Gastrocnemius medialis (tissue), 4 donors: ENCODE measurements at regions not wholly inside any gene's neighbourhood (a gene's known extent, or its start where the extent isn't known, plus 50 kb on each side); places are given as distances from the start of the nearest gene placed in this dataset.

ENCODE experiments used
- ATAC-seq, 2 donors: fragments of 150-250 bp; one replicate each; pipeline ENCODE4 v1.9.1; 2016
- DNase-seq, 2 donors: peaks; one replicate each; pipeline ENCODE4 v3.0.0-alpha.2; 2019
- H3K27ac ChIP-seq, 4 donors: fragments of 200-600 bp; sonication (generic); 1 replicate in 1 of 4; 2 replicates in 3 of 4; pipeline ENCODE4 v1.5.1; 2016 to 2018; ENCODE audit warnings: mild to moderate bottlenecking in 2 of 4, moderate library complexity in 1 of 4
- H3K27me3 ChIP-seq, 3 donors: fragments of 200-600 bp; sonication (generic) in 2 of 3; 1 replicate in 1 of 3; 2 replicates in 2 of 3; pipeline versions ENCODE4 v1.5.1 to v1.6.0; 2016 to 2019; ENCODE audit warnings: mild to moderate bottlenecking in 1 of 3, moderate library complexity in 1 of 3
- H3K36me3 ChIP-seq, 2 donors: fragments of 200-600 bp; sonication (generic) in 1 of 2; one replicate each; pipeline ENCODE4 v1.5.1; 2017 to 2018
- H3K4me1 ChIP-seq, 2 donors: fragments of 200-600 bp; sonication (generic) in 1 of 2; one replicate each; pipeline ENCODE4 v1.5.1; 2016 to 2017; ENCODE audit warnings: mild to moderate bottlenecking in 2 of 2
- H3K4me3 ChIP-seq, 4 donors: fragments of 200-600 bp; sonication (generic) in 3 of 4; 1 replicate in 1 of 4; 2 replicates in 3 of 4; pipeline ENCODE4 v1.5.1; 2016 to 2019; ENCODE audit warnings: mild to moderate bottlenecking in 2 of 4
- H3K9me3 ChIP-seq, 3 donors: fragments of 200-600 bp; sonication (generic) in 2 of 3; 1 replicate in 1 of 3; 2 replicates in 2 of 3; pipeline ENCODE4 v1.5.1; 2016 to 2019
- POLR2A ChIP-seq, 2 donors: fragments of 450-650 bp; IDR thresholded peaks; one replicate each; pipeline ENCODE4 v1.6.1; 2017; ENCODE audit warnings: antibody characterized with exemption in 2 of 2, mild to moderate bottlenecking in 2 of 2, moderate library complexity in 2 of 2
- in situ Hi-C, 4 donors: fragments of 200-750 bp; cut with MboI; loops; one replicate each; pipeline versions ENCODE4 v1.15.0 to v1.8.0; 2017; ENCODE audit warnings: low sequenced_read_pairs in 4 of 4
- intact Hi-C: fragments of 100-400 bp; cut with DNase I; formaldehyde crosslinking; loops from one replicate; pipeline ENCODE4 v1.15.1; 2023; ENCODE audit warnings: low total_unique reads
- TF ChIP-seq, protein P1 (sequence below), 5 experiments: fragments of 450-650 bp in 3 of 5; fragments of 200-600 bp in 2 of 5; sonication (generic) in 2 of 5; IDR thresholded peaks in 4 of 5; conservative IDR thresholded peaks in 1 of 5; 1 replicate in 4 of 5; 2 replicates in 1 of 5; pipeline ENCODE4 v1.5.1; 2016 to 2019; ENCODE audit warnings: antibody characterized with exemption in 5 of 5, mild to moderate bottlenecking in 3 of 5, moderate library complexity in 3 of 5

DNA sequence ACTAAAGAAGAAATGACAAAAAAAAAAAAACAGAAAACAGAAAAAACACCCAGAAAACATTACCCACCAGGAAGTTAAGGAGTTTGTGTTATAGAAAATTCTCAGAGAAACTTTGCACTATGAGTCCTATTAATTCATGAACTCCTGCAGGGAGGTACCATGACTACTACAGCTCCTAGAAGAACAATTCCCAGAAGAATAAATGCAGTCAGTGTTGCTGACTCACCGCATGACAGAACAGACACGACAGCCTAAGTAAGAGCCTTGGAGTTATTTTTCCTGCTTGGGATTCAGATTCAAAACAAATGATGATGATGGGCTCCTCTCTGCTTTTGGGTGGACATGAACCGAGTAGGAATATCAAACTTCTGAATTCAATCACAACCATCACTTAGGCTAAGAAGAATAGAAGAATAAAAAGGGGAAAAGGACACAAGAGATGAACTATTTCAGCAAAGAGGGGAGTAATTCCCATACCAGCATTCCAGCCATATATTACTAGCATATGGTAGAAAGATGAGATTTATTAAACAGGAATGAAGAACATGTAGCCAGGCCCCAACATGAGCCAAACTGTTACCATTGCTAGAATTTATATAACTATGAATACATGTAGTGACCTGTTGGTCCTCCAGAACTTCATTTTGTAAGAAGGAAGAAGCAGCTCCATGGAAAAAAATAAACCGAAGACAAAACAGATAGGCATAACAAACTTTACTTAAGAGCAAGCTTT is 209.6 kb upstream of the PDE4D start:
- ATAC-seq, result no peak
- Histone ChIP-seq H3K36me3 (no peaks in the 10 kb centered on the region), H3K27ac (no peak overlapping the region)

DNA sequence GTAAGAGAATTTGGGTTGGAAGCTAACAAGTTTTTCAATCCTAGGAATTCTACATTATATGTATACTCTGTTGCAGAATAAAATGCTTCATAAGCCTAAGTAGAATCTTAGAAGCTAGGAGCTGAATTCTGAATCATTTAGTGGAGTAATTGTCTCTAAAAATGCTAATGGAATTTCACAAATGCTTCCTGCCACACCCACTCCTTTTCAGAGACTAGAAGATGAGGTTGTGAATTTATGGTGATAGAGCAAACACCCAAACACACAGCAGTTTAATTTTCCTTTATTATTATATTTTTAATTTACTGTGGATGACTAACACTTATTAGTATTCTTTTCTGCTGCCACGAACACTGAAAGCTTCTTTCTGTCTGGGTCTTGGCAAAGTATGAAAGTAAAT is 208.0 kb upstream of the PDE4D start:
- in situ Hi-C loops (no loop called here), intact Hi-C loops (no loop called here)
- no peak overlapping the region for H3K27ac ChIP-seq
- no peaks in the 10 kb centered on the region for H3K9me3 ChIP-seq
- H3K4me1 ChIP-seq, result no peaks in the 10 kb centered on the region
- ATAC-seq (no peak), DNase-seq (no peak)
- TF ChIP-seq POLR2A (IDR thresholded peaks at IDR 0.05), result no peak
- TF ChIP-seq, protein P1, sequence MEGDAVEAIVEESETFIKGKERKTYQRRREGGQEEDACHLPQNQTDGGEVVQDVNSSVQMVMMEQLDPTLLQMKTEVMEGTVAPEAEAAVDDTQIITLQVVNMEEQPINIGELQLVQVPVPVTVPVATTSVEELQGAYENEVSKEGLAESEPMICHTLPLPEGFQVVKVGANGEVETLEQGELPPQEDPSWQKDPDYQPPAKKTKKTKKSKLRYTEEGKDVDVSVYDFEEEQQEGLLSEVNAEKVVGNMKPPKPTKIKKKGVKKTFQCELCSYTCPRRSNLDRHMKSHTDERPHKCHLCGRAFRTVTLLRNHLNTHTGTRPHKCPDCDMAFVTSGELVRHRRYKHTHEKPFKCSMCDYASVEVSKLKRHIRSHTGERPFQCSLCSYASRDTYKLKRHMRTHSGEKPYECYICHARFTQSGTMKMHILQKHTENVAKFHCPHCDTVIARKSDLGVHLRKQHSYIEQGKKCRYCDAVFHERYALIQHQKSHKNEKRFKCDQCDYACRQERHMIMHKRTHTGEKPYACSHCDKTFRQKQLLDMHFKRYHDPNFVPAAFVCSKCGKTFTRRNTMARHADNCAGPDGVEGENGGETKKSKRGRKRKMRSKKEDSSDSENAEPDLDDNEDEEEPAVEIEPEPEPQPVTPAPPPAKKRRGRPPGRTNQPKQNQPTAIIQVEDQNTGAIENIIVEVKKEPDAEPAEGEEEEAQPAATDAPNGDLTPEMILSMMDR (IDR thresholded peaks at IDR 0.05 in 4 of 5, conservative IDR thresholded peaks at IDR 0.05 in 1 of 5), result no peak
- no peak overlapping the region for H3K4me3 ChIP-seq
- H3K36me3 ChIP-seq, result no peaks in the 10 kb centered on the region
- H3K27me3 ChIP-seq, result no peaks in the 10 kb centered on the region

More for the DNA sequence above, 209.6 kb upstream of the PDE4D start:
- no peak for DNase-seq
- Histone ChIP-seq H3K4me1 (no peaks in the 10 kb centered on the region), H3K4me3 (no peak overlapping the region), H3K9me3 (no peaks in the 10 kb centered on the region), H3K27me3 (no peaks in the 10 kb centered on the region)
- TF ChIP-seq, protein P1 (IDR thresholded peaks at IDR 0.05 in 4 of 5, conservative IDR thresholded peaks at IDR 0.05 in 1 of 5), result no peak
- no peak for TF ChIP-seq POLR2A (IDR thresholded peaks at IDR 0.05)
- intact Hi-C loops (no loop called here), in situ Hi-C loops (no loop called here)

DNA sequence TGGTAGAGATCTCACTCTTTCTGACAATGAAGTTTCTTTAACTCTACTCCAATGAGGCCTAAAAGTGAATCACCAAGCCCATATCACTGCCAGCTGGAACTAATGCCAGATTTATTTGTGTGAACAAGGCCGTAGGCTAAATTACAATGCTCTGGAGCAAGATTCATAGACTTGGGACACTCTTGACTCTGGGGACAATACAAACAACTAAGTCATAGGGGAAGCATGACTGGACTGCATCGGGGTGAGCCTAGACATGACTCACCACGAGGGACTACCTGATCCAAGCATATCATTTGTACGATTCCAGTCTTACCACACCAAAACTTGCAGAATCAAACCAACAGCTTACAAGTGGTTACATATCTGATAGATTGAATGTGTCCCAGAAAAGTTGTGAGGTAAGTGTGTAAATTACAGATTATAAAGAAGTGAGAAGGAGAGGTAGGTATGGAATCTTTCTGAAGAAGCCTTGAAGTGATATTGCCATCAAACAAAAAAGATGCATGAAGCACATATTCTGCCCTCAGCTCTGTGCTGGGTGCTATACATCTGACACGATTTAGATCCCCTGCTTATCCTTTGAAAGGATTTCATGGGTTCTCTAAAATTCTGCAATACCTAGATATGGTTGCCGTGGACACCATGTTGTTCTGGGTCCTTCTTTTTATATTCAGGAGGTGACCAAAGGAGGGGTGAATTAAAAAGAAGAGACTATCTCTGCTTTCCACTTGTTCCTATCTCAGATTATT is 199.3 kb upstream of the PDE4D start:
- no peak overlapping the region for H3K4me3 ChIP-seq
- no peaks in the 10 kb centered on the region for H3K36me3 ChIP-seq
- no peak overlapping the region for H3K27ac ChIP-seq
- intact Hi-C loops, result no loop called here
- TF ChIP-seq POLR2A (IDR thresholded peaks at IDR 0.05), result no peak
- H3K27me3 ChIP-seq, result no peaks in the 10 kb centered on the region
- in situ Hi-C loops, result no loop called here
- ATAC-seq (no peak), DNase-seq (no peak)
- H3K9me3 ChIP-seq, result no peaks in the 10 kb centered on the region
- H3K4me1 ChIP-seq, result no peaks in the 10 kb centered on the region

DNA sequence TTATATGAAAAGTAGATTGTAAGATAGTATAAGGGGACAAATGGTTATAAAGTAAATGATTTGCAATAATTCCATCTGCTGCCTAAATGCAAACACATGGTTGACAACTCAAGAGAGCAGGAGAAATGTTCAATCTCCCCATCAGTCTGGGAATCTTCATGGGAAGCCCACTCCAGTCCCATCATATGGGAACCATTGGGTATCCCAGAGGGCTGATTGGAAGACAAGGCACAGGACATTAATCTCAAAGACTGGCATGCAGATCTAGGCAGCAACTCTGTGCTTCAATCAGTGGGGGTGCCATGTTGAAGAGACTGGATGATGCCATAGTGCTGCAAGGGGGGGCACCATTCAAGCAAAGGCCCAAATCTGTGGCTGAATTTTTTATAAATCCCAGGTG is 193.1 kb upstream of the PDE4D start:
- no peaks in the 10 kb centered on the region for H3K27me3 ChIP-seq
- DNase-seq (no peak), ATAC-seq (no peak)
- no peak overlapping the region for H3K4me3 ChIP-seq
- no peaks in the 10 kb centered on the region for H3K36me3 ChIP-seq
- H3K27ac ChIP-seq, result no peak overlapping the region
- TF ChIP-seq, protein P1 (IDR thresholded peaks at IDR 0.05 in 4 of 5, conservative IDR thresholded peaks at IDR 0.05 in 1 of 5), result no peak
- no peak for TF ChIP-seq POLR2A (IDR thresholded peaks at IDR 0.05)
- intact Hi-C loops, result no loop called here
- H3K4me1 ChIP-seq, result no peaks in the 10 kb centered on the region
- in situ Hi-C loops, result no loop called here
- H3K9me3 ChIP-seq, result no peaks in the 10 kb centered on the region

DNA sequence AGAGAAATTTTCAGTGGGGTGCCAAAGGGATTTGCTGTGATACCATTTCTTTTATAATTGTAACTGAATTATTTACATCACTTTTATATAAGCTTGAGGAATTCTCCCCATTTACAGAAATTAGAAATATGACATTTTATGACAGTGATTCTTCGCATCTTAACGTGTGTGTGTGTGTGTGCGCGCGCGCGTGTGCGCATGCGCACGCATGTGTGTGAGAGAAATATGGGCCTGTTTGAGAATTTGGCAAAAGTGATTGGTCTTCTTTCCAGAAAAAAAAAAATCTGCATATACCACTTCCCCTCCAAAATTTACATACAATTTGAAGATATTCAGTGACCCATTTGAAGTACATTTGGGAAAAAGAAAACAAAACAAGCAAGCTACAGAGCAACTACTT is 190.7 kb upstream of the PDE4D start:
- DNase-seq, result no peak
- H3K4me3 ChIP-seq, result no peak overlapping the region
- no peaks in the 10 kb centered on the region for H3K27me3 ChIP-seq
- intact Hi-C loops, result no loop called here
- H3K4me1 ChIP-seq, result no peaks in the 10 kb centered on the region
- no peaks in the 10 kb centered on the region for H3K9me3 ChIP-seq
- TF ChIP-seq POLR2A (IDR thresholded peaks at IDR 0.05), result no peak
- TF ChIP-seq, protein P1 (IDR thresholded peaks at IDR 0.05 in 4 of 5, conservative IDR thresholded peaks at IDR 0.05 in 1 of 5), result no peak
- no peaks in the 10 kb centered on the region for H3K36me3 ChIP-seq
- ATAC-seq, result no peak
- no peak overlapping the region for H3K27ac ChIP-seq
- in situ Hi-C loops, result no loop called here
